ENCODE measurements at regions not wholly inside any gene's neighbourhood (a gene's known extent, or its start where the extent isn't known, plus 50 kb on each side); places are given as distances from the start of the nearest gene placed in this dataset.

- no peak for DNase-seq
Observed at GRCh38 chr15:94052711-94053110, 178.7 kb upstream of the MCTP2 start.

- DNase-seq, result no peak
Observed at GRCh38 chr15:94047566-94047965, 183.8 kb upstream of the MCTP2 start.

- no peak for DNase-seq
Observed at GRCh38 chr15:94042180-94042928, 189.0 kb upstream of the MCTP2 start.

GRCh38 chr15:94041746-94042145 is 189.6 kb upstream of the MCTP2 start:
- DNase-seq, result no peak

- DNase-seq, result no peak
Observed at GRCh38 chr15:94040541-94041248, 190.7 kb upstream of the MCTP2 start.

GRCh38 chr15:94036156-94036555 is 195.2 kb upstream of the MCTP2 start:
- DNase-seq, result no peak

- DNase-seq, result no peak
Observed at GRCh38 chr15:94033683-94034020, 197.7 kb upstream of the MCTP2 start.

- DNase-seq, result no peak
Observed at GRCh38 chr15:94033014-94033682, 198.2 kb upstream of the MCTP2 start.

- DNase-seq, result no peak
Observed at GRCh38 chr15:94032571-94032970, 198.8 kb upstream of the MCTP2 start.

- no peak for DNase-seq
Observed at GRCh38 chr15:94031072-94031471, 200.3 kb upstream of the MCTP2 start.

- no peak for DNase-seq
Observed at GRCh38 chr15:94029495-94029894, 201.9 kb upstream of the MCTP2 start.

GRCh38 chr15:94028809-94029208 is 202.6 kb upstream of the MCTP2 start:
- DNase-seq, result no peak

- DNase-seq, result no peak
Observed at GRCh38 chr15:94028121-94028520, 203.2 kb upstream of the MCTP2 start.

GRCh38 chr15:94027581-94027980 is 203.8 kb upstream of the MCTP2 start:
- no peak for DNase-seq

- no peak for DNase-seq
Observed at GRCh38 chr15:94026458-94027304, 204.7 kb upstream of the MCTP2 start.

- DNase-seq, result no peak
Observed at GRCh38 chr15:94023531-94023930, 207.8 kb upstream of the MCTP2 start.

GRCh38 chr15:94021621-94022320 is 209.6 kb upstream of the MCTP2 start:
- DNase-seq, result no peak

GRCh38 chr15:94019062-94019461 is 212.3 kb upstream of the MCTP2 start:
- DNase-seq, result no peak

GRCh38 chr15:94015324-94015723 is 216.0 kb upstream of the MCTP2 start:
- no peak for DNase-seq

GRCh38 chr15:94008104-94009074 is 223.0 kb upstream of the MCTP2 start:
- DNase-seq, result no peak

GRCh38 chr15:94004697-94005096 is 226.7 kb upstream of the MCTP2 start:
- DNase-seq, result no peak
